ENCODE measurements at regions not wholly inside any gene's neighbourhood (a gene's known extent, or its start where the extent isn't known, plus 50 kb on each side); places are given as distances from the start of the nearest gene placed in this dataset.

- Histone ChIP-seq H3K4me1 (ENCODE audit: insufficient read depth, low read length) (peaks cover 7% of the 10 kb centered on the region; the same call in 1 of the 2 replicates), H3K27me3 (ENCODE audit: insufficient read depth, low read length) (no peaks in the 10 kb centered on the region), H3K36me3 (ENCODE audit: insufficient read depth, low read length) (no peaks in the 10 kb centered on the region), H3K4me3 (ENCODE audit: low read length) (no peak overlapping the region), H3K9ac (ENCODE audit: low read depth, low read length) (no peak overlapping the region), H3K27ac (ENCODE audit: low read depth, low read length) (peak overlapping the region; percentile 13; the same call in 1 of the 2 replicates), H3K9me3 (ENCODE audit: insufficient read depth, low read depth, low read length) (no peaks in the 10 kb centered on the region)
- 50% methylated on average over 15 of the region's 16 CpGs for WGBS
These were observed 85.3 kb downstream of the SPP2 start for GRCh38 chr2:234135750-234136221.

- no peaks in the 10 kb centered on the region for H3K36me3 ChIP-seq (ENCODE audit: insufficient read depth, low read length)
- no peak overlapping the region for H3K9ac ChIP-seq (ENCODE audit: low read depth, low read length)
- H3K9me3 ChIP-seq (ENCODE audit: insufficient read depth, low read depth, low read length) = no peaks in the 10 kb centered on the region
- no peak overlapping the region for H3K27ac ChIP-seq (ENCODE audit: low read depth, low read length)
- 89% methylated on average over 6 of the region's 6 CpGs for WGBS
- no peaks in the 10 kb centered on the region for H3K27me3 ChIP-seq (ENCODE audit: insufficient read depth, low read length)
- peaks cover 7% of the 10 kb centered on the region; the same call in 1 of the 2 replicates for H3K4me1 ChIP-seq (ENCODE audit: insufficient read depth, low read length)
- H3K4me3 ChIP-seq (ENCODE audit: low read length) = no peak overlapping the region
These were observed 84.0 kb downstream of the SPP2 start for GRCh38 chr2:234134496-234134895.

- H3K4me1 ChIP-seq (ENCODE audit: insufficient read depth, low read length) = peaks cover 7% of the 10 kb centered on the region; the same call in 1 of the 2 replicates
- H3K36me3 ChIP-seq (ENCODE audit: insufficient read depth, low read length) = no peaks in the 10 kb centered on the region
- no peak overlapping the region for H3K4me3 ChIP-seq (ENCODE audit: low read length)
- H3K9me3 ChIP-seq (ENCODE audit: insufficient read depth, low read depth, low read length) = no peaks in the 10 kb centered on the region
- H3K9ac ChIP-seq (ENCODE audit: low read depth, low read length) = no peak overlapping the region
- H3K27ac ChIP-seq (ENCODE audit: low read depth, low read length) = no peak overlapping the region
- 89% methylated on average over 4 of the region's 4 CpGs for WGBS
- no peaks in the 10 kb centered on the region for H3K27me3 ChIP-seq (ENCODE audit: insufficient read depth, low read length)
These were observed 82.5 kb downstream of the SPP2 start for GRCh38 chr2:234133004-234133403.

- peaks cover 2% of the 10 kb centered on the region; the same call in 1 of the 2 replicates for H3K4me1 ChIP-seq (ENCODE audit: insufficient read depth, low read length)
- H3K9ac ChIP-seq (ENCODE audit: low read depth, low read length) = no peak overlapping the region
- no peak overlapping the region for H3K4me3 ChIP-seq (ENCODE audit: low read length)
- H3K36me3 ChIP-seq (ENCODE audit: insufficient read depth, low read length) = no peaks in the 10 kb centered on the region
- H3K27ac ChIP-seq (ENCODE audit: low read depth, low read length) = no peak overlapping the region
- no peaks in the 10 kb centered on the region for H3K9me3 ChIP-seq (ENCODE audit: insufficient read depth, low read depth, low read length)
- WGBS = 82% methylated on average over 3 of the region's 3 CpGs
- H3K27me3 ChIP-seq (ENCODE audit: insufficient read depth, low read length) = no peaks in the 10 kb centered on the region
These were observed 80.3 kb downstream of the SPP2 start for GRCh38 chr2:234130777-234131181.

- H3K4me1 ChIP-seq (ENCODE audit: insufficient read depth, low read length) = peaks cover 5% of the 10 kb centered on the region; the same call in 1 of the 2 replicates
- no peak overlapping the region for H3K4me3 ChIP-seq (ENCODE audit: low read length)
- WGBS = 90% methylated on average over 1 of the region's 1 CpG
- H3K27me3 ChIP-seq (ENCODE audit: insufficient read depth, low read length) = no peaks in the 10 kb centered on the region
- no peak overlapping the region for H3K9ac ChIP-seq (ENCODE audit: low read depth, low read length)
- no peak overlapping the region for H3K27ac ChIP-seq (ENCODE audit: low read depth, low read length)
- H3K9me3 ChIP-seq (ENCODE audit: insufficient read depth, low read depth, low read length) = no peaks in the 10 kb centered on the region
- H3K36me3 ChIP-seq (ENCODE audit: insufficient read depth, low read length) = no peaks in the 10 kb centered on the region
These were observed 78.1 kb downstream of the SPP2 start for GRCh38 chr2:234128606-234129005.
